22Rv1 (cell line): ENCODE measurements at regions not wholly inside any gene's neighbourhood (a gene's known extent, or its start where the extent isn't known, plus 50 kb on each side); places are given as distances from the start of the nearest gene placed in this dataset.

ENCODE experiments used
- CTCF ChIP-seq: fragments of 450-650 bp; IDR thresholded peaks from 2 replicates; pipeline ENCODE4 v1.5.1; 2017; ENCODE audit warnings: mild to moderate bottlenecking
- ZFX ChIP-seq: fragments of 450-650 bp; IDR thresholded peaks from 2 replicates; pipeline ENCODE4 v1.6.1; 2017; ENCODE audit warnings: antibody characterized with exemption, borderline replicate concordance

- TF ChIP-seq CTCF (no peak), ZFX (no peak)
These were observed 472.0 kb upstream of the FZD8 start for GRCh38 chr10:36114141-36114540.
